ENCODE measurements at regions not wholly inside any gene's neighbourhood (a gene's known extent, or its start where the extent isn't known, plus 50 kb on each side); places are given as distances from the start of the nearest gene placed in this dataset.
A peak's percentile ranks its signal among the peaks of the same experiment; 100 is the strongest.

GRCh38 chr13:108496362-108497210 is 132.8 kb upstream of the MYO16 start:
- DNase-seq (ENCODE audit: extremely low read depth in 1 of 4, low spot score in 3 of 4) (peak in 1 of 4 experiments; percentile 11), FAIRE-seq (no peak), ATAC-seq (peak; percentile 46)
- TSS peak; percentile 38 for BruUV-seq (replicated peaks)
- no peaks in the 10 kb centered on the region for H3K27me3 ChIP-seq (ENCODE audit: control insufficient read depth in 2 of 2, insufficient read depth in 2 of 2, low read length in 2 of 2)
- in situ Hi-C loops (cut with MboI) (no loop called here), intact Hi-C loops (cut with micrococcal nuclease) (no loop called here)
- H3K4me2 ChIP-seq (ENCODE audit: insufficient read depth, low read length), result peak overlapping the region; percentile 62
- H3K27ac ChIP-seq (ENCODE audit: extremely low read depth, low read depth, low read length), result peak overlapping the region; percentile 39; the same call in 1 of the 3 replicates
- no peaks in the 10 kb centered on the region for H3K9me1 ChIP-seq (ENCODE audit: control insufficient read depth, insufficient read depth, low read length)
- peak overlapping the region; percentile 59; the same call in 1 of the 2 replicates for H2AFZ ChIP-seq (ENCODE audit: low read depth, low read length)
- no peaks in the 10 kb centered on the region for H3K36me3 ChIP-seq (ENCODE audit: control insufficient read depth, insufficient read depth, low read length)
- ChIA-PET POLR2A (no interaction called here), CTCF (ENCODE audit: low intra/inter-chr PET ratio) (no interaction called here)
- H3K79me2 ChIP-seq (ENCODE audit: control insufficient read depth, insufficient read depth, low read length), result no peaks in the 10 kb centered on the region; the same call in 2 of the 3 replicates
- H3K4me1 ChIP-seq (replicated peaks in 1 of 2; ENCODE audit: control insufficient read depth in 2 of 2, insufficient read depth in 2 of 2, low read length in 2 of 2), result peaks cover 0 to 5% of the 10 kb centered on the region in 2 experiments; a peak in 1 of 5 replicates
- 27% methylated on average over 21 of the region's 30 CpGs for WGBS (ENCODE audit: insufficient coverage, low coverage, missing lambda C conversion rate)
- no peak for TF ChIP-seq TFAM (CRISPR knock-in tag; conservative IDR thresholded peaks at IDR 0.05)
- peak in 1 of 2 experiments; percentile 27 for TF ChIP-seq E2F6 (IDR thresholded peaks at IDR 0.05; ENCODE audit: borderline replicate concordance in 1 of 2, extremely low read depth in 1 of 2, insufficient read depth in 1 of 2, insufficient read length in 1 of 2, low read depth in 1 of 2, low read length in 1 of 2, poor library complexity in 1 of 2, severe bottlenecking in 1 of 2)
- no peak for TF ChIP-seq SRSF3 (IDR thresholded peaks at IDR 0.05; ENCODE audit: insufficient read depth, low read length)
- no peaks in the 10 kb centered on the region for H3K9me3 ChIP-seq (replicated peaks; ENCODE audit: control insufficient read depth, insufficient read depth, low read depth, low read length)
- H3K4me3 ChIP-seq, result peak overlapping the region; percentile 42
- H3K9ac ChIP-seq (ENCODE audit: insufficient read depth in 1 of 2, low read depth in 2 of 2, low read length in 2 of 2), result no peak overlapping the region; a peak in 1 of 4 replicates
- no peaks in the 10 kb centered on the region for H4K20me1 ChIP-seq (replicated peaks; ENCODE audit: control insufficient read depth, insufficient read depth, low read length)

Measured in K562 (cell line).